ENCODE measurements at regions not wholly inside any gene's neighbourhood (a gene's known extent, or its start where the extent isn't known, plus 50 kb on each side); places are given as distances from the start of the nearest gene placed in this dataset.
"Not testable (repeated sequence)": the region's sequence is repeated elsewhere in the genome, so short reads cannot be mapped to it uniquely, and the experiment has no call there.

GRCh38 chr21:10395963-10396362 is 125.4 kb upstream of the TPTE start:
- not testable (repeated sequence) for TF ChIP-seq MAX (IDR thresholded peaks at IDR 0.05); HDAC2 (IDR thresholded peaks at IDR 0.05); GATA3 (IDR thresholded peaks at IDR 0.05; ENCODE audit: borderline replicate concordance); CTCF (IDR thresholded peaks at IDR 0.05); POLR2A (IDR thresholded peaks at IDR 0.05; ENCODE audit: low read length); CHD4 (IDR thresholded peaks at IDR 0.05; ENCODE audit: borderline replicate concordance); USF2 (IDR thresholded peaks at IDR 0.05); ESRRA (IDR thresholded peaks at IDR 0.05; ENCODE audit: borderline replicate concordance, low read length); SMC3 (IDR thresholded peaks at IDR 0.05)

Data from A549 (cell line).